GM19438 (cell line): ENCODE measurements at regions not wholly inside any gene's neighbourhood (a gene's known extent, or its start where the extent isn't known, plus 50 kb on each side); places are given as distances from the start of the nearest gene placed in this dataset.
"Not testable (repeated sequence)": the region's sequence is repeated elsewhere in the genome, so short reads cannot be mapped to it uniquely, and the experiment has no call there.

Experiments
- ATAC-seq: cut with Tn5 transposase; IDR thresholded peaks from one replicate; pipeline ENCODE4 v1.9.1; 2021; ENCODE audit warnings: low read depth; ENCODE audit not compliant: unreplicated experiment

- not testable (repeated sequence) for ATAC-seq
Measured at GRCh38 chr6:63010962-63011361, 200.3 kb upstream of the FKBP1C start.

- ATAC-seq: no peak
Measured at GRCh38 chr6:63014290-63014689, 197.0 kb upstream of the FKBP1C start.

GRCh38 chr6:63022631-63023030 lies 188.6 kb upstream of the FKBP1C start:
- no peak for ATAC-seq

GRCh38 chr6:63023726-63024125 lies 187.5 kb upstream of the FKBP1C start:
- ATAC-seq: no peak

GRCh38 chr6:63049216-63049615 lies 162.1 kb upstream of the FKBP1C start:
- no peak for ATAC-seq

GRCh38 chr6:63053206-63053605 lies 158.1 kb upstream of the FKBP1C start:
- not testable (repeated sequence) for ATAC-seq

- no peak for ATAC-seq
Measured at GRCh38 chr6:63058601-63059000, 152.7 kb upstream of the FKBP1C start.

GRCh38 chr6:63063631-63064271 lies 147.5 kb upstream of the FKBP1C start:
- no peak for ATAC-seq

GRCh38 chr6:63066055-63066704 lies 145.1 kb upstream of the FKBP1C start:
- ATAC-seq: peak; percentile 80

- no peak for ATAC-seq
Measured at GRCh38 chr6:63094947-63095346, 116.3 kb upstream of the FKBP1C start.

GRCh38 chr6:63097222-63097621 lies 114.0 kb upstream of the FKBP1C start:
- ATAC-seq: peak; percentile 49

GRCh38 chr6:63098789-63099188 lies 112.5 kb upstream of the FKBP1C start:
- ATAC-seq: no peak

GRCh38 chr6:63099772-63100459 lies 111.4 kb upstream of the FKBP1C start:
- no peak for ATAC-seq

- no peak for ATAC-seq
Measured at GRCh38 chr6:63114610-63115211, 96.6 kb upstream of the FKBP1C start.

GRCh38 chr6:63121166-63121565 lies 90.1 kb upstream of the FKBP1C start:
- no peak for ATAC-seq

- no peak for ATAC-seq
Measured at GRCh38 chr6:63140114-63140513, 71.2 kb upstream of the FKBP1C start.

- ATAC-seq: no peak
Measured at GRCh38 chr6:63140692-63141318, 70.5 kb upstream of the FKBP1C start.

- ATAC-seq: no peak
Measured at GRCh38 chr6:63149730-63150129, 61.5 kb upstream of the FKBP1C start.

GRCh38 chr6:63154535-63154934 lies 56.7 kb upstream of the FKBP1C start:
- ATAC-seq: no peak
